Testis (tissue), 2 donors: ENCODE measurements at regions not wholly inside any gene's neighbourhood (a gene's known extent, or its start where the extent isn't known, plus 50 kb on each side); places are given as distances from the start of the nearest gene placed in this dataset.

Experiments used
- POLR2A ChIP-seq: fragments of 450-650 bp; IDR thresholded peaks from one replicate; pipeline ENCODE4 v1.6.1; 2017; ENCODE audit warnings: antibody characterized with exemption, mild to moderate bottlenecking, moderate library complexity
- TF ChIP-seq, protein P1 (sequence below), 3 experiments: fragments of 450-650 bp in 2 of 3; fragments of 200-600 bp in 1 of 3; sonication (generic) in 1 of 3; IDR thresholded peaks; one replicate each; pipeline ENCODE4 v1.5.1; 2016 to 2019; ENCODE audit warnings: antibody characterized with exemption in 3 of 3, mild to moderate bottlenecking in 2 of 3, moderate library complexity in 1 of 3

DNA sequence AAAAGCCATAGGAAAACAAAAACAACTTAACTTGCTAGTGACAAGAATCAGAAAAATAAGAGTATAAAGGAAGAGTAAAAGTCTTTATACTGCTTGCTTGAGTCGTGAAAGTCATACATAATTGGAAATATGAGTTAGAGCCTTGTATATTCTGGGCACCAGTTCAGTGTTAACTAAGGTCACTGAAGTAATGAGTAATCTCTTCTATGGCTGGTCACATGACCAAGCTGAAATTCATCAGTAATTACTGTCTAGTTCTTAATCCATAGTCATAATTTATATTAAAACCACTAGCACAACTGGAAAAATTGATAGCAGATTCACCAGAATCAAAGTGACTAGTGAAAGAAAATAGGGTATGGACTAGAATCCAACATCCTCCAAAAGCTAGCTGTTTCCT lies 84.4 kb upstream of the SLC5A12 start:
- TF ChIP-seq POLR2A: no peak
- TF ChIP-seq, protein P1, sequence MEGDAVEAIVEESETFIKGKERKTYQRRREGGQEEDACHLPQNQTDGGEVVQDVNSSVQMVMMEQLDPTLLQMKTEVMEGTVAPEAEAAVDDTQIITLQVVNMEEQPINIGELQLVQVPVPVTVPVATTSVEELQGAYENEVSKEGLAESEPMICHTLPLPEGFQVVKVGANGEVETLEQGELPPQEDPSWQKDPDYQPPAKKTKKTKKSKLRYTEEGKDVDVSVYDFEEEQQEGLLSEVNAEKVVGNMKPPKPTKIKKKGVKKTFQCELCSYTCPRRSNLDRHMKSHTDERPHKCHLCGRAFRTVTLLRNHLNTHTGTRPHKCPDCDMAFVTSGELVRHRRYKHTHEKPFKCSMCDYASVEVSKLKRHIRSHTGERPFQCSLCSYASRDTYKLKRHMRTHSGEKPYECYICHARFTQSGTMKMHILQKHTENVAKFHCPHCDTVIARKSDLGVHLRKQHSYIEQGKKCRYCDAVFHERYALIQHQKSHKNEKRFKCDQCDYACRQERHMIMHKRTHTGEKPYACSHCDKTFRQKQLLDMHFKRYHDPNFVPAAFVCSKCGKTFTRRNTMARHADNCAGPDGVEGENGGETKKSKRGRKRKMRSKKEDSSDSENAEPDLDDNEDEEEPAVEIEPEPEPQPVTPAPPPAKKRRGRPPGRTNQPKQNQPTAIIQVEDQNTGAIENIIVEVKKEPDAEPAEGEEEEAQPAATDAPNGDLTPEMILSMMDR (IDR thresholded peaks at IDR 0.05): no peak
